ENCODE measurements at regions not wholly inside any gene's neighbourhood (a gene's known extent, or its start where the extent isn't known, plus 50 kb on each side); places are given as distances from the start of the nearest gene placed in this dataset.

DNA sequence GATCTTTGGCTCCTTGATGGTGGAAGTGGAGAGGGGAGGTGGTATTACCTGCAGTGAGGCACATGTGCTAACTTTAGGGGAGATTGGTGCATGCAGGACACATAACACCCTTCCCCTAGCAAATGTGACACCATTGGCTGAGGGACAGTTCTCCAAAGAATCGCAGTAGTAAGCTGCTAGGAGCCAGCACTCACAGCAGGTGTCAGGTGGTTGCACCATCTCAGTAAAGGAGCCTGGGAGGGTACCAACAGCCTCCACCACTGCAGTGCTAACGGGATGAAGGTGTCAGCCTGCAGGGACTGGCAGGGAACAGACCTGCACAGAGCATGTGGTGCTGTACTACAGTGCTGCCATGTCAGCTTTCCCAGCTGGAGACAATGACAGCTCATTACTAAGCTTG is 127.3 kb upstream of the PIEZO2 start:
- WGBS, 5 donors = 58 to 83% (median 64%) methylated on average over 2 of the region's 2 CpGs
- H3K27me3 ChIP-seq = no peaks in the 10 kb centered on the region
- no peak for TF ChIP-seq POLR2A (IDR thresholded peaks at IDR 0.05)
- no peak for TF ChIP-seq CTCF (IDR thresholded peaks at IDR 0.05)
- TF ChIP-seq POLR2AphosphoS5 (IDR thresholded peaks at IDR 0.05) = no peak
- TF ChIP-seq EP300 (IDR thresholded peaks at IDR 0.05) = no peak
- no peak overlapping the region for H3K4me3 ChIP-seq
- no peak for DNase-seq
- intact Hi-C loops (cut with DNase I; ENCODE audit: low total_unique reads) = no loop called here
- H3K27ac ChIP-seq = no peak overlapping the region
- no peaks in the 10 kb centered on the region for H3K36me3 ChIP-seq
- H3K4me1 ChIP-seq = no peaks in the 10 kb centered on the region
- H3K9me3 ChIP-seq = peaks cover 0 to 6% (median 0%) of the 10 kb centered on the region in 4 donors

DNA sequence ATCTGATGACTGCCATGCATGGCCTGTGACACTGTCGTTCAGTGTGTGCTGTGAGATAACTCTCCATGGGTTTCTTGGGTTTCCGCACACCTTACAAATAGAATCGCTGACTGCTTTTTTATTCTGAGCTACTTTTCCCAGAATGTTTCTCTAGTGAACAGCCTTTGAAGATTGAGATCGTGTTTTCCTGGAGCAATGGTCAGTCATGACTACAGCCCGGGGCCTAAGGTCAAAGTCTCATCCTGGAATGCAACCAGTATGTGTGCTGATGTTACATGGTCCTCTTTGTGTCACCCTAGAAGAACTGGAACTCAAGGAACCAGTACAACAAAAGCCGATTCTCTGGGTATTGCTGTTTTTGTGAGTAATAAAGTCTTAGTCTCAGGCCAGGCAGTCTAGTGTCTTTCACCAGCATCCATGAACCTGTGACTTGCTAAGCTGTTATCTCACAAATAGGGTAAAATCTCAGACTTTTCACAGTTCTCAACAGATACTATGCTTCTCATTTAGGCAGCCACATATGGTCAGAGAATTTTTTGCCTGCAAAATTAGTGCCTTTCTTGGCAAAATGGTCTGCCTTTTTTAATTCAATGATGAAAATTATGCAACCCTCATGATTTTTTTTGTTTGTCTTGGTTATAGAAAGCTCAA is 124.9 kb upstream of the PIEZO2 start:
- Histone ChIP-seq H3K9me3 (peaks cover 0 to 6% (median 0%) of the 10 kb centered on the region in 4 donors), H3K27ac (no peak overlapping the region), H3K36me3 (no peaks in the 10 kb centered on the region), H3K27me3 (no peaks in the 10 kb centered on the region), H3K4me1 (no peaks in the 10 kb centered on the region), H3K4me3 (no peak overlapping the region)
- DNase-seq = no peak
- WGBS, 5 donors = 85 to 92% (median 90%) methylated on average over 6 of the region's 6 CpGs
- no peak for TF ChIP-seq EP300 (IDR thresholded peaks at IDR 0.05)
- no peak for TF ChIP-seq POLR2AphosphoS5 (IDR thresholded peaks at IDR 0.05)
- TF ChIP-seq CTCF (IDR thresholded peaks at IDR 0.05) = no peak
- no peak for TF ChIP-seq POLR2A (IDR thresholded peaks at IDR 0.05)
- intact Hi-C loops (cut with DNase I; ENCODE audit: low total_unique reads) = no loop called here

DNA sequence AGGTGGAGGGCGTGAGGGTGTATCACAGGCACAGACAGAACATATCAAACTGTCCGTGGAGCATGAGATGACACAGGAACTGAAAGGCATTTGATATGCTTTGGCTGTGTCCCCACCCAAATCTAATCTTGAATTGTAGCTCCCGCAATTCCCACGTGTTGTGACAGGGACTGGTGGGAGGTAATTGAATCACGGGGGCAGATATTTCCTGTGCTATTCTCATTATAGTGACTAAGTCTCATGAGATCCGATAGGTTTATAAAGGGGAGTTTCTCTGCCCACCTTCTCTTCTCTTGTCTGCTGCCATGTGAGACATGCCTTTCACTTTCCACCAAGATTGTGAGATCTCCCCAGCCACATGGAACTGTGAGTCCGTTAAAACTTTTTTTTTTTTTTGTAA is 123.1 kb upstream of the PIEZO2 start:
- no peak for TF ChIP-seq POLR2AphosphoS5 (IDR thresholded peaks at IDR 0.05)
- no peak for TF ChIP-seq CTCF (IDR thresholded peaks at IDR 0.05)
- Histone ChIP-seq H3K27me3 (no peaks in the 10 kb centered on the region), H3K9me3 (no peaks in the 10 kb centered on the region), H3K4me1 (peaks cover 0 to 9% (median 0%) of the 10 kb centered on the region in 4 donors), H3K4me3 (no peak overlapping the region), H3K27ac (no peak overlapping the region), H3K36me3 (no peaks in the 10 kb centered on the region)
- intact Hi-C loops (cut with DNase I; ENCODE audit: low total_unique reads) = no loop called here
- WGBS, 5 donors = 63 to 75% (median 65%) methylated on average over 7 of the region's 7 CpGs
- no peak for DNase-seq

DNA sequence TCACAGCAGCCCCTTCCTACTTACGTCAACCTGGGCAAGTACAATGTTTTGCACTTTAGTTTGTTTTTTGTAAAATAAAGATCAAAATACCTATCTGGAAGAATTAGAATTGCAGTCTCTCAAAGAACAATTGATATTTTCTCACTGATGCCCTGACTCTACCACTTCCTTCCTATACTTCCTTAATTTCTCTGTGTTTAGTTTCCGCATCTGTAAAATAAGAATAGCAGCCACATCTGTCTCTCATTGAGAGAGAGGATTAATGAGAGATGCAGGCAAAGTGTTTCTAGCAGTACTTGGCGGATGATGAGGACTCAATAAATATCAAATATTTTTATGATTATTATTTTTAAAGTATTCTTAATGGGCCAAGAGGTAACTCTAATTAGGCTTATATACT is 122.6 kb upstream of the PIEZO2 start:
- no peaks in the 10 kb centered on the region for H3K36me3 ChIP-seq
- 37 to 52% (median 49%) methylated on average over 3 of the region's 3 CpGs for WGBS, 5 donors

More for the DNA sequence above, 122.6 kb upstream of the PIEZO2 start:
- Histone ChIP-seq H3K27me3 (no peaks in the 10 kb centered on the region), H3K4me3 (no peak overlapping the region), H3K27ac (no peak overlapping the region), H3K9me3 (no peaks in the 10 kb centered on the region), H3K4me1 (peaks cover 0 to 9% (median 0%) of the 10 kb centered on the region in 4 donors)
- intact Hi-C loops (cut with DNase I; ENCODE audit: low total_unique reads) = no loop called here
- TF ChIP-seq EP300 (IDR thresholded peaks at IDR 0.05) (no peak), CTCF (IDR thresholded peaks at IDR 0.05) (no peak), POLR2A (IDR thresholded peaks at IDR 0.05) (no peak), POLR2AphosphoS5 (IDR thresholded peaks at IDR 0.05) (no peak)
- no peak for DNase-seq
